Endothelial cell of umbilical vein (primary cell): ENCODE measurements at regions not wholly inside any gene's neighbourhood (a gene's known extent, or its start where the extent isn't known, plus 50 kb on each side); places are given as distances from the start of the nearest gene placed in this dataset.

ENCODE experiments used
- BruUV-seq: library from RNA; stranded (reverse); fragments of 400-500 nt; replicated peaks from 2 replicates; lab custom pipeline; 2021; lab: Mats Ljungman, UMichigan
- CTCF ChIA-PET: fragments of 300-600, 350-600 bp; sonication (Branson Sonifier 250); formaldehyde crosslinking; loops from one replicate; lab custom pipeline; 2021; ENCODE audit warnings: antibody characterized with exemption, inconsistent platforms; lab: Charles Lee
- POLR2A ChIA-PET: fragments of 300-600, 350-600 bp; sonication (Branson Sonifier 250); formaldehyde crosslinking; loops from one replicate; lab custom pipeline; 2021; ENCODE audit warnings: antibody characterized with exemption, inconsistent platforms; lab: Charles Lee
- DNase-seq: peaks from one replicate; pipeline ENCODE4 v3.0.0-alpha.2; 2011; ENCODE audit warnings: low read depth, low spot score
- FAIRE-seq: peaks from 2 replicates; lab custom pipeline; 2011; peaks lifted over from hg19 to GRCh38; lab: Jason Lieb, UNC
- H2AFZ ChIP-seq: 2 replicates; pipeline ENCODE4 v1.6.0; 2012; ENCODE audit warnings: low read depth, low read length, control low read depth, inconsistent platforms
- H3K27ac ChIP-seq: 2 replicates; pipeline ENCODE4 v1.5.1; 2011; ENCODE audit warnings: low read depth, mild to moderate bottlenecking, control low read depth, low read length, moderate library complexity; ENCODE audit not compliant: insufficient read depth
- H3K27me3 ChIP-seq, 2 experiments: 2 replicates each; pipeline versions ENCODE4 v1.6.0 to v1.6.1; 2011; ENCODE audit warnings: low read length in 2 of 2, mixed read lengths in 1 of 2; ENCODE audit not compliant: control insufficient read depth in 2 of 2, insufficient read depth in 2 of 2
- H3K36me3 ChIP-seq, 2 experiments: 2 replicates in 1 of 2; 3 replicates in 1 of 2; pipeline ENCODE4 v1.5.1; 2011; ENCODE audit warnings: low read length in 2 of 2, mild to moderate bottlenecking in 1 of 2, moderate library complexity in 1 of 2; ENCODE audit not compliant: control insufficient read depth in 2 of 2, insufficient read depth in 2 of 2; ENCODE audit errors: extremely low read depth in 1 of 2
- H3K4me1 ChIP-seq: 3 replicates; pipeline ENCODE4 v1.5.1; 2011; ENCODE audit warnings: mild to moderate bottlenecking, low read length; ENCODE audit not compliant: control insufficient read depth, insufficient read depth; ENCODE audit errors: extremely low read depth
- H3K4me2 ChIP-seq: 2 replicates; pipeline ENCODE4 v1.6.1; 2011; ENCODE audit warnings: low read length, control low read depth, mixed read lengths; ENCODE audit not compliant: insufficient read depth
- H3K4me3 ChIP-seq, 3 experiments: fragments of 200-600 bp in 1 of 3; sonication (generic), shearing (Covaris generic) in 1 of 3; replicated peaks in 1 of 3; 2 replicates each; pipeline ENCODE4 v1.5.1; 2011 to 2016; ENCODE audit warnings: control low read depth in 3 of 3, low read length in 3 of 3, mild to moderate bottlenecking in 2 of 3, inconsistent platforms in 1 of 3, low read depth in 1 of 3, moderate library complexity in 1 of 3; ENCODE audit not compliant: insufficient read depth in 1 of 3
- H3K79me2 ChIP-seq: 2 replicates; pipeline ENCODE4 v1.6.0; 2012; ENCODE audit warnings: low read length, inconsistent platforms; ENCODE audit not compliant: control insufficient read depth, insufficient read depth
- H3K9ac ChIP-seq: replicated peaks from 2 replicates; pipeline ENCODE3; 2011; ENCODE audit warnings: low read length, control low read depth; ENCODE audit not compliant: insufficient read depth; ENCODE audit errors: extremely low read depth
- H3K9me1 ChIP-seq: replicated peaks from 3 replicates; pipeline ENCODE4 v1.6.0; 2011; ENCODE audit warnings: mild to moderate bottlenecking, low read length; ENCODE audit not compliant: control insufficient read depth, insufficient read depth; ENCODE audit errors: extremely low read depth
- H3K9me3 ChIP-seq: replicated peaks from 2 replicates; pipeline ENCODE4 v1.5.1; 2012; ENCODE audit warnings: low read length, inconsistent platforms; ENCODE audit not compliant: control insufficient read depth, insufficient read depth
- H4K20me1 ChIP-seq: replicated peaks from 2 replicates; pipeline ENCODE3; 2011; ENCODE audit warnings: mild to moderate bottlenecking, low read length; ENCODE audit not compliant: control insufficient read depth, insufficient read depth; ENCODE audit errors: extremely low read depth
- CTCF ChIP-seq, 2 donors: IDR thresholded peaks; 1 replicate in 1 of 2; 2 replicates in 1 of 2; pipeline ENCODE4 v1.5.1; 2011; ENCODE audit warnings: low read length in 2 of 2, mild to moderate bottlenecking in 2 of 2, moderate library complexity in 2 of 2, control low read depth in 1 of 2, inconsistent platforms in 1 of 2, low read depth in 1 of 2; ENCODE audit not compliant: insufficient read depth in 1 of 2; ENCODE audit errors: extremely low read depth in 1 of 2
- EZH2 ChIP-seq: IDR thresholded peaks from 2 replicates; pipeline ENCODE4 v1.6.1; 2012; ENCODE audit warnings: borderline replicate concordance, low read depth, mild to moderate bottlenecking, moderate library complexity, low read length, inconsistent platforms; ENCODE audit not compliant: severe bottlenecking
- FOS ChIP-seq: IDR thresholded peaks from 2 replicates; pipeline ENCODE4 v1.6.1; 2011; ENCODE audit warnings: mild to moderate bottlenecking, low read length, moderate library complexity, borderline replicate concordance; ENCODE audit not compliant: insufficient read depth
- GATA2 ChIP-seq: IDR thresholded peaks from 2 replicates; pipeline ENCODE4 v1.7.0; 2011; ENCODE audit warnings: low read depth, mild to moderate bottlenecking, moderate library complexity, mixed read lengths, low read length; ENCODE audit not compliant: insufficient read length, insufficient read depth
- JUN ChIP-seq: IDR thresholded peaks from 2 replicates; pipeline ENCODE4 v1.6.1; 2011; ENCODE audit warnings: borderline replicate concordance, low read depth; ENCODE audit not compliant: insufficient read length, insufficient read depth
- MAX ChIP-seq: IDR thresholded peaks from 2 replicates; pipeline ENCODE4 v1.6.1; 2011; ENCODE audit not compliant: insufficient read depth, insufficient read length
- MYC ChIP-seq: IDR thresholded peaks from one replicate; pipeline ENCODE4 v1.6.1; 2011; ENCODE audit warnings: mild to moderate bottlenecking, low read depth, low read length
- POLR2A ChIP-seq: IDR thresholded peaks from 2 replicates; pipeline ENCODE4 v1.6.1; 2012; ENCODE audit warnings: low read depth, mild to moderate bottlenecking, control low read depth, low read length
- POLR2AphosphoS5 ChIP-seq: IDR thresholded peaks from 2 replicates; pipeline ENCODE4 v1.6.1; 2012; ENCODE audit warnings: low read depth, mild to moderate bottlenecking, control low read depth, low read length, moderate library complexity; ENCODE audit not compliant: insufficient read depth
- dilution Hi-C: fragments of 300-500 bp; cut with MboI; formaldehyde crosslinking; loops from one replicate; pipeline ENCODE4 v1.15.0; 2019; ENCODE audit warnings: low sequenced_read_pairs; ENCODE audit not compliant: extremely low pct_ligation_motif_present
- intact Hi-C: fragments of 100-400 bp; cut with micrococcal nuclease; formaldehyde crosslinking; loops from one replicate; pipeline ENCODE4 v1.10.0; 2022

GRCh38 chr17:28249706-28250105 lies 69.3 kb upstream of the TMEM97 start:
- Histone ChIP-seq H2AFZ (no peak overlapping the region), H3K9me1 (no peaks in the 10 kb centered on the region), H3K79me2 (no peaks in the 10 kb centered on the region), H3K4me2 (no peak overlapping the region), H4K20me1 (no peaks in the 10 kb centered on the region), H3K36me3 (no peaks in the 10 kb centered on the region), H3K9me3 (no peaks in the 10 kb centered on the region), H3K27me3 (no peaks in the 10 kb centered on the region), H3K4me3 (no peak overlapping the region), H3K27ac (no peak overlapping the region), H3K9ac (no peak overlapping the region), H3K4me1 (peaks cover 3% of the 10 kb centered on the region)
- BruUV-seq, result no TSS peak
- intact Hi-C loops, result loop anchor here (2.0 to 5.0 kb wide), 3 partner anchors 262 to 369 kb away; partner anchors contain the start of gene LYRM9
- FAIRE-seq, result no peak
- ChIA-PET POLR2A (no interaction called here), CTCF (interaction anchor here (0.9 to 2.4 kb wide), 7 partner anchors 17 to 490 kb away, joined by 3 to 18 read pairs (median 5); partner anchors contain the start of gene LYRM9)
- TF ChIP-seq CTCF (IDR thresholded peaks at IDR 0.05; ENCODE audit: extremely low read depth in 1 of 2, insufficient read depth in 1 of 2, low read depth in 1 of 2, low read length in 2 of 2) (no peak), POLR2AphosphoS5 (no peak), POLR2A (no peak), GATA2 (no peak), FOS (no peak), MAX (no peak), JUN (no peak), MYC (no peak), EZH2 (no peak)
- DNase-seq, result no peak
- dilution Hi-C loops, result no loop called here
